ENCODE measurements at regions not wholly inside any gene's neighbourhood (a gene's known extent, or its start where the extent isn't known, plus 50 kb on each side); places are given as distances from the start of the nearest gene placed in this dataset.

DNA sequence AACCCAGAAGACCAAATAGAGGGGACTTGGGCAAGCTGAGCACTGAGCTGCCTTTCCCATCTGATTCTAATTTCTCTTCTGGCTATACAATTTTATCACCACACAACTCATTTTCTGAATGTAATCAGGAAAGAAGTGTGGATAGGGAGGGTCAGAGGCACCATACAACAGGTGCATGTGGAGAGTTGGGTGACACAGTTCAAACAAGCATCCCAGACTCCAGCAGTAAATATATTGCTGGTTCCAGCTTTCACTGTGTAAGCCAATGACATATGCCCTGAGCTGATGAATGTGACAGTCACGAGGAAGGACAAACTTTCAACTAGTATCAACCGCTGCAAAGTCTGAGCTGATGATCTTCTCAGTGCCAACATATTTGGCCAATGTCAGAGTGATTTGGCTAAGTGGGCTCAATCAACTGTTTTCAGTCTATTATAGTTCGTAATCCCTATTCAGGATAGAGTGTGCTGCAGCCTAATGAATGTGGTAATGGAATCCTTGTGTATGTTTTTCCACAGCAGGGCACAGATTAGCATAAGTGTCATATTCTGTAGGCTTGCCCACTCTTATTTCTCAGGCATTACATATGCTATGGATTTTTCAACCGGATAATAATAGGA, 109.9 kb upstream of the MEIS1 start:
- Histone ChIP-seq H3K4me1 (no peaks in the 10 kb centered on the region), H3K36me3 (no peaks in the 10 kb centered on the region), H3K9me3 (replicated peaks) (no peaks in the 10 kb centered on the region), H3K27me3 (ENCODE audit: low read depth) (peaks cover 37% of the 10 kb centered on the region), H3K27ac (replicated peaks) (no peak overlapping the region), H3K4me3 (no peak overlapping the region)
- TF ChIP-seq, protein P1, sequence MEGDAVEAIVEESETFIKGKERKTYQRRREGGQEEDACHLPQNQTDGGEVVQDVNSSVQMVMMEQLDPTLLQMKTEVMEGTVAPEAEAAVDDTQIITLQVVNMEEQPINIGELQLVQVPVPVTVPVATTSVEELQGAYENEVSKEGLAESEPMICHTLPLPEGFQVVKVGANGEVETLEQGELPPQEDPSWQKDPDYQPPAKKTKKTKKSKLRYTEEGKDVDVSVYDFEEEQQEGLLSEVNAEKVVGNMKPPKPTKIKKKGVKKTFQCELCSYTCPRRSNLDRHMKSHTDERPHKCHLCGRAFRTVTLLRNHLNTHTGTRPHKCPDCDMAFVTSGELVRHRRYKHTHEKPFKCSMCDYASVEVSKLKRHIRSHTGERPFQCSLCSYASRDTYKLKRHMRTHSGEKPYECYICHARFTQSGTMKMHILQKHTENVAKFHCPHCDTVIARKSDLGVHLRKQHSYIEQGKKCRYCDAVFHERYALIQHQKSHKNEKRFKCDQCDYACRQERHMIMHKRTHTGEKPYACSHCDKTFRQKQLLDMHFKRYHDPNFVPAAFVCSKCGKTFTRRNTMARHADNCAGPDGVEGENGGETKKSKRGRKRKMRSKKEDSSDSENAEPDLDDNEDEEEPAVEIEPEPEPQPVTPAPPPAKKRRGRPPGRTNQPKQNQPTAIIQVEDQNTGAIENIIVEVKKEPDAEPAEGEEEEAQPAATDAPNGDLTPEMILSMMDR (IDR thresholded peaks at IDR 0.05; ENCODE audit: borderline replicate concordance), result no peak
- intact Hi-C loops (cut with micrococcal nuclease), result no loop called here
- DNase-seq, result no peak

DNA sequence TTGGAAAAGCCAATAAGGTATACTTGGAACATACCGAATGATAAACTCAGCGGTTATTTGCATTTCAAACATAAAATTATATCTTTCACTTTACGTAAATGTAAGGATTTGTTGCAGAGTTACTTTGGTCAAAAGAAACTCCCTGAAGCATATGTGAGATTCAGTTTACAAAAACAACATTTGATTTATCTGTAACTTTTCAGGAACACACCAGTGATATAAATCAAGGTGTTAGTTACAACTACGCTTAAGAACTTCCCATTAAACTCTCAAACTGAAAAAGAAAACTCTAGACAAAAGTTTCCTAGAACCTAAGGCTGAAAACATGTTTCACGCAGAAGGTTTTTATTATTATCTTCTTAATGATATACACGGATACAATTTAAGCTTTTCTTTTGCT, 110.6 kb upstream of the MEIS1 start:
- no peak for DNase-seq
- TF ChIP-seq, protein P1 (IDR thresholded peaks at IDR 0.05; ENCODE audit: borderline replicate concordance), result no peak
- intact Hi-C loops (cut with micrococcal nuclease), result no loop called here
- no peaks in the 10 kb centered on the region for H3K4me1 ChIP-seq
- no peaks in the 10 kb centered on the region for H3K9me3 ChIP-seq (replicated peaks)
- no peaks in the 10 kb centered on the region for H3K36me3 ChIP-seq
- H3K4me3 ChIP-seq, result no peak overlapping the region
- H3K27me3 ChIP-seq (ENCODE audit: low read depth), result peaks cover 37% of the 10 kb centered on the region
- no peak overlapping the region for H3K27ac ChIP-seq (replicated peaks)

DNA sequence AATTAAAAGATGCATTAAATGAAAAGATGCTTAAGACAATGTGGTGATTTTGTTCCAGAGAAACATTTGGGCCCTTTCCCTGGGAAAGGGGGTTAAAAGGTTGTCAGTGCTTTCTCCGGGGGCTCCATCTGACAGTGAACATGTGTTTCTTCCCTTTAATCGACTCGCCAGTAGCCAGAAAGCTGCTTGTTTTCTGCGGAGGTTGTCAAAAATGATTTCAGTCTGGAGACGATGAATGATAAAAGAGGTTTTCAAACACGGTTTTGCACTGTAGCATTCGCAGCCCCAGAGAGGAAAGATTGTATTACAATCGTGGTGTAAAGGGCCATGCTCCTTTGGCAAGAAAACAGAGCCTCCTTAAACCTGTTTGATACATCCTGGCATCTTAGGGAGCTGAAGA, 111.5 kb upstream of the MEIS1 start:
- no peak overlapping the region for H3K27ac ChIP-seq (replicated peaks)
- intact Hi-C loops (cut with micrococcal nuclease), result no loop called here
- no peaks in the 10 kb centered on the region for H3K9me3 ChIP-seq (replicated peaks)
- DNase-seq, result no peak
- no peak overlapping the region for H3K4me3 ChIP-seq
- H3K27me3 ChIP-seq (ENCODE audit: low read depth), result peaks cover 41% of the 10 kb centered on the region
- H3K36me3 ChIP-seq, result no peaks in the 10 kb centered on the region
- H3K4me1 ChIP-seq, result no peaks in the 10 kb centered on the region
- TF ChIP-seq, protein P1 (IDR thresholded peaks at IDR 0.05; ENCODE audit: borderline replicate concordance), result no peak

DNA sequence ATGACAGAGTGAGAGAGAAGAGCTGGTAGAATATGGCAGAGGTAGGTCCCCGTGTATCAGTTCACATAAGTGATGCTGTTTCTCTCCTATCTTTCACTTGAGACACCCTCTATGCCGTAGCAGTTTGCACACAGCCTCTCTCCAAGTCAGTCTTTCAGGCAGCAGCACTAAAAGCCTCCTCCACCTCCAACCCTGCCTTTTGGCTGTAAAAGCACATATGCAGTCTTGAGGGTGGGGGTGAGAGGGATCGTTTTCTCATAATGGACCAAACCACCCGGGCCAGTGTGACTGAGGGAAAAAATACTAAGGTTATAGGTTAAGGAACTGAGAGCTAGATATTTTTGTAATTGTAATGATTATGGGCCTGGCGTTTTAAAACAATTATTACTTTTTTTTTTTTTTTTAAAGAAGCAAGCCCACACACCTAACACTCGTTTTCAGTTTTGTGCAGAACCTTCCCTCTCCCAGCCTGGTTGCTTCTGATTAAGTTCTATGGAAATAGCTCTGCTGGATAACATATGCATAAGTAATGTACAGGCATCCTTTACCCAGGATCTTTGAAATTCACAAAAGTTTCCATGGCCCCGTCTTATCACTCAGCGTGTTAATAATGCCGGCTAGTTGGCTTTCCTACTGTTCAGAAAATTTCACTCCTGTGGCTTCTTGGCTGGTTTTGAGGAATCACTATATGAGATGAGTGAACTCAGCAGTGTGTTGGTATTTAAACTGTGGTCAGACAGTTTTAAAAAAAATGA, 112.2 kb upstream of the MEIS1 start:
- H3K9me3 ChIP-seq (replicated peaks), result no peaks in the 10 kb centered on the region
- no peak overlapping the region for H3K27ac ChIP-seq (replicated peaks)
- H3K36me3 ChIP-seq, result no peaks in the 10 kb centered on the region
- no peak overlapping the region for H3K4me3 ChIP-seq
- peaks cover 41% of the 10 kb centered on the region for H3K27me3 ChIP-seq (ENCODE audit: low read depth)
- H3K4me1 ChIP-seq, result no peaks in the 10 kb centered on the region
- TF ChIP-seq, protein P1 (IDR thresholded peaks at IDR 0.05; ENCODE audit: borderline replicate concordance), result no peak
- intact Hi-C loops (cut with micrococcal nuclease), result no loop called here
- DNase-seq, result no peak

DNA sequence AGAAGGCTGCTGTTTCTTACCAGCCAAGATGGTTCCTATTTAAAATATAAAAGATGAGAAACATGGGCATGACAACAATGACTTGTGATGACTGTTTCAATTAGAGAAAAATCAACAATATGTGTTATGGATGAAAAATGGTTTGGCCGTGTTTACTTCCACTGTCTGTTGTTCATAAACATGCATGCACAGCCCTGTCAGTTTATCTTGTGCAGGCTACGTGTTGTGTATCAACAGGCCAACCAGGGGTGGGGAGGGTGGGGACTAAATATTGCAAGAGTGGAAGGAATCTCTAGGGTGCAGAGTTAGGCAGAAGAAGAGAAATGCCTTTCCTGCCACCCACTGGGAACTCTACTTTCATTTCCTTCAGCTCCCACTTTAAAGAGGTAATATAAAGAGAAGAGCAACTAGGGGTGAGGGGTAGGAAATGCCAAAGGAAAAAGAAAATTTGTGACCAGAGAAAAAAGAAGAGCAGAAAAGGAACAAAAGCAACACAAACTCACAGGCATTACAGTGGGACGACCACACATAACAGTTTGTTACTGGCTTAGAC, 116.8 kb upstream of the MEIS1 start:
- no peak for DNase-seq
- H3K27ac ChIP-seq (replicated peaks), result no peak overlapping the region
- TF ChIP-seq, protein P1 (IDR thresholded peaks at IDR 0.05; ENCODE audit: borderline replicate concordance), result no peak
- no peaks in the 10 kb centered on the region for H3K36me3 ChIP-seq
- H3K27me3 ChIP-seq (ENCODE audit: low read depth), result peaks cover 25% of the 10 kb centered on the region
- no peak overlapping the region for H3K4me3 ChIP-seq
- no peaks in the 10 kb centered on the region for H3K4me1 ChIP-seq
- peaks cover 2% of the 10 kb centered on the region for H3K9me3 ChIP-seq (replicated peaks)
- intact Hi-C loops (cut with micrococcal nuclease), result no loop called here
